H9 (cell line): ENCODE measurements at regions not wholly inside any gene's neighbourhood (a gene's known extent, or its start where the extent isn't known, plus 50 kb on each side); places are given as distances from the start of the nearest gene placed in this dataset.

Experiments used
- DNase-seq: peaks from one replicate; pipeline ENCODE4 v3.0.0-alpha.2; 2017
- H2AFZ ChIP-seq: one replicate; pipeline ENCODE4 v1.6.1; 2013; ENCODE audit warnings: mild to moderate bottlenecking, low read length, control low read depth, moderate library complexity
- H2AK5ac ChIP-seq: 2 replicates; pipeline ENCODE4 v1.6.1; 2013; ENCODE audit warnings: low read length, control low read depth, mixed read lengths; ENCODE audit not compliant: insufficient read length
- H2BK120ac ChIP-seq: one replicate; pipeline ENCODE4 v1.6.1; 2013; ENCODE audit warnings: low read depth, mild to moderate bottlenecking, low read length, control low read depth, inconsistent platforms; ENCODE audit not compliant: poor library complexity, severe bottlenecking
- H2BK12ac ChIP-seq: 2 replicates; pipeline ENCODE4 v1.6.1; 2013; ENCODE audit warnings: low read length, control low read depth, mixed read lengths, low read depth; ENCODE audit not compliant: insufficient read length
- H2BK15ac ChIP-seq: 2 replicates; pipeline ENCODE4 v1.6.1; 2013; ENCODE audit warnings: low read depth, low read length, control low read depth
- H2BK20ac ChIP-seq: one replicate; pipeline ENCODE4 v1.6.1; 2013; ENCODE audit warnings: low read depth, mild to moderate bottlenecking, low read length, control low read depth, inconsistent platforms; ENCODE audit not compliant: poor library complexity, severe bottlenecking
- H2BK5ac ChIP-seq: 2 replicates; pipeline ENCODE4 v1.6.1; 2013; ENCODE audit warnings: low read length, control low read depth, mixed read lengths; ENCODE audit not compliant: insufficient read length
- H3K14ac ChIP-seq: 2 replicates; pipeline ENCODE4 v1.6.1; 2013; ENCODE audit warnings: low read length, control low read depth; ENCODE audit not compliant: insufficient read depth
- H3K18ac ChIP-seq: 2 replicates; pipeline ENCODE4 v1.6.1; 2013; ENCODE audit warnings: low read depth, mild to moderate bottlenecking, mixed read lengths, low read length, control low read depth; ENCODE audit not compliant: insufficient read length
- H3K23ac ChIP-seq: 2 replicates; pipeline ENCODE4 v1.6.1; 2013; ENCODE audit warnings: low read length, control low read depth, mixed read lengths, low read depth; ENCODE audit not compliant: insufficient read length
- H3K23me2 ChIP-seq: 2 replicates; pipeline ENCODE4 v1.6.1; 2013; ENCODE audit warnings: low read depth, mild to moderate bottlenecking, mixed read lengths, low read length, control low read depth; ENCODE audit not compliant: insufficient read length, poor library complexity, severe bottlenecking
- H3K27ac ChIP-seq: 2 replicates; pipeline ENCODE4 v1.5.1; 2013; ENCODE audit warnings: low read length, control low read depth, mixed read lengths, low read depth; ENCODE audit not compliant: insufficient read length
- H3K27me3 ChIP-seq: 2 replicates; pipeline ENCODE4 v1.6.1; 2013; ENCODE audit warnings: low read length, control low read depth, inconsistent platforms; ENCODE audit not compliant: insufficient read depth
- H3K4ac ChIP-seq: 2 replicates; pipeline ENCODE4 v1.6.1; 2013; ENCODE audit warnings: low read depth, mild to moderate bottlenecking, control low read depth, inconsistent platforms, low read length, moderate library complexity
- H3K4me1 ChIP-seq: 2 replicates; pipeline ENCODE4 v1.6.1; 2013; ENCODE audit warnings: low read length, control low read depth, inconsistent platforms; ENCODE audit not compliant: insufficient read depth
- H3K4me2 ChIP-seq: 2 replicates; pipeline ENCODE4 v1.6.1; 2013; ENCODE audit warnings: low read length, control low read depth, mixed read lengths; ENCODE audit not compliant: insufficient read length, insufficient read depth
- H3K56ac ChIP-seq: 2 replicates; pipeline ENCODE4 v1.6.1; 2013; ENCODE audit warnings: low read depth, mild to moderate bottlenecking, mixed read lengths, low read length, control low read depth; ENCODE audit not compliant: insufficient read length
- H3K79me1 ChIP-seq: 2 replicates; pipeline ENCODE4 v1.6.1; 2013; ENCODE audit warnings: low read depth, mild to moderate bottlenecking, moderate library complexity, low read length, control low read depth, inconsistent platforms; ENCODE audit not compliant: insufficient read depth, poor library complexity, severe bottlenecking
- H3K79me2 ChIP-seq: 2 replicates; pipeline ENCODE4 v1.6.1; 2013; ENCODE audit warnings: low read length, control low read depth, inconsistent platforms; ENCODE audit not compliant: insufficient read depth
- H3K9ac ChIP-seq: 2 replicates; pipeline ENCODE4 v1.6.1; 2013; ENCODE audit warnings: low read length, control low read depth, mixed read lengths; ENCODE audit not compliant: insufficient read length; ENCODE audit errors: extremely low read depth
- H3K9me3 ChIP-seq: one replicate; pipeline ENCODE4 v1.6.1; 2013; ENCODE audit warnings: low read depth, low read length, inconsistent platforms; ENCODE audit not compliant: control insufficient read depth
- H3T11ph ChIP-seq: one replicate; pipeline ENCODE4 v1.6.1; 2013; ENCODE audit warnings: mild to moderate bottlenecking, low read length, control low read depth, inconsistent platforms
- H4K20me1 ChIP-seq: one replicate; pipeline ENCODE4 v1.6.1; 2013; ENCODE audit not compliant: control insufficient read depth, insufficient read length, insufficient read depth
- H4K5ac ChIP-seq: 2 replicates; pipeline ENCODE4 v1.6.1; 2013; ENCODE audit warnings: low read depth, mild to moderate bottlenecking, mixed read lengths, low read length, control low read depth; ENCODE audit not compliant: insufficient read length
- H4K8ac ChIP-seq: replicated peaks from 2 replicates; pipeline ENCODE4 v1.6.1; 2013; ENCODE audit warnings: low read length, control low read depth, mixed read lengths, low read depth; ENCODE audit not compliant: insufficient read length
- H4K91ac ChIP-seq: 2 replicates; pipeline ENCODE4 v1.6.1; 2013; ENCODE audit warnings: low read depth, mild to moderate bottlenecking, moderate library complexity, mixed read lengths, low read length, control low read depth; ENCODE audit not compliant: insufficient read length
- H3K27ac Mint-ChIP-seq, 3 experiments: 2 replicates in 2 of 3; 3 replicates in 1 of 3; pipeline ENCODE4 v1.8.0; 2020 to 2021; ENCODE audit warnings: mixed read lengths in 3 of 3, mild to moderate bottlenecking in 1 of 3, moderate library complexity in 1 of 3
- H3K27me3 Mint-ChIP-seq: 2 replicates; pipeline ENCODE4 v1.8.0; 2021; ENCODE audit warnings: low read depth, mild to moderate bottlenecking, moderate library complexity, mixed read lengths
- H3K36me3 Mint-ChIP-seq, 3 experiments: 2 replicates in 2 of 3; 3 replicates in 1 of 3; pipeline ENCODE4 v1.8.0; 2020 to 2021; ENCODE audit warnings: low read depth in 3 of 3, mixed read lengths in 3 of 3; ENCODE audit not compliant: insufficient read depth in 1 of 3
- H3K4me1 Mint-ChIP-seq, 2 experiments: 2 replicates each; pipeline ENCODE4 v1.8.0; 2020; ENCODE audit warnings: mixed read lengths in 2 of 2
- H3K4me3 Mint-ChIP-seq, 2 experiments: 2 replicates in 1 of 2; 3 replicates in 1 of 2; pipeline ENCODE4 v1.8.0; 2020 to 2021; ENCODE audit warnings: mild to moderate bottlenecking in 2 of 2, mixed read lengths in 2 of 2, moderate library complexity in 1 of 2
- H3K9me3 Mint-ChIP-seq, 2 experiments: 2 replicates in 1 of 2; 3 replicates in 1 of 2; pipeline ENCODE4 v1.8.0; 2020; ENCODE audit warnings: mild to moderate bottlenecking in 2 of 2, mixed read lengths in 2 of 2, moderate library complexity in 1 of 2
- CTCF ChIP-seq: fragments of 200-600 bp; sonication (generic); conservative IDR thresholded peaks from 3 replicates; pipeline ENCODE4 v1.8.0; 2021; ENCODE audit warnings: antibody characterized with exemption, mild to moderate bottlenecking
- WGBS: extraction: QIAGEN DNeasy Blood & Tissue Kit; methylation state at CpG from one replicate; pipeline ENCODE4 v1.1.7; 2013; ENCODE audit warnings: missing lambda C conversion rate, low lambda C conversion rate, mixed read lengths; ENCODE audit not compliant: insufficient read length; ENCODE audit errors: extremely low coverage; 5-methylcytosine and 5-hydroxymethylcytosine counted together

GRCh38 chr1:30417001-30417700 is 306.2 kb downstream of the MATN1 start:
- Histone ChIP-seq H2BK15ac (no peak overlapping the region), H2BK20ac (no peak overlapping the region), H4K5ac (no peak overlapping the region), H3K18ac (no peak overlapping the region), H4K20me1 (no peaks in the 10 kb centered on the region), H3K23ac (no peak overlapping the region), H3K27ac (no peak overlapping the region), H2BK5ac (no peak overlapping the region), H3K4ac (no peak overlapping the region), H3K14ac (no peak overlapping the region; the same call in 1 of the 2 replicates), H3K79me1 (no peaks in the 10 kb centered on the region), H2BK12ac (no peak overlapping the region), H4K91ac (no peak overlapping the region), H2BK120ac (no peak overlapping the region), H3K23me2 (no peaks in the 10 kb centered on the region), H2AK5ac (no peak overlapping the region), H3K9ac (no peak overlapping the region), H3K4me2 (no peak overlapping the region), H2AFZ (no peak overlapping the region), H3K79me2 (no peaks in the 10 kb centered on the region), H4K8ac (no peak overlapping the region), H3T11ph (no peak overlapping the region), H3K56ac (no peak overlapping the region), H3K27me3 (no peaks in the 10 kb centered on the region), H3K4me1 (no peaks in the 10 kb centered on the region), H3K9me3 (no peaks in the 10 kb centered on the region)
- peaks cover 1% of the 10 kb centered on the region; the same call in 1 of the 2 replicates for H3K27me3 Mint-ChIP-seq
- H3K27ac Mint-ChIP-seq, result peak overlapping the region in 2 of 3 experiments; percentile 44 to 80; a peak in 1 of 7 replicates
- H3K4me3 Mint-ChIP-seq, result no peak overlapping the region
- no peaks in the 10 kb centered on the region for H3K9me3 Mint-ChIP-seq
- H3K36me3 Mint-ChIP-seq, result no peaks in the 10 kb centered on the region
- H3K4me1 Mint-ChIP-seq, result 0 out of 4 replicates have a peak, but pooled peaks cover 0 to 3% of the 10 kb centered on the region in 2 experiments
- no peak for DNase-seq
- TF ChIP-seq CTCF, result no peak
- no CpG with 5 or more reads among the region's 11 CpGs for WGBS
